AG08396 (cell line): ENCODE measurements at regions not wholly inside any gene's neighbourhood (a gene's known extent, or its start where the extent isn't known, plus 50 kb on each side); places are given as distances from the start of the nearest gene placed in this dataset.
A peak's percentile ranks its signal among the peaks of the same experiment; 100 is the strongest.
"Not testable (repeated sequence)": the region's sequence is repeated elsewhere in the genome, so short reads cannot be mapped to it uniquely, and the experiment has no call there.

Experiments used
- DNase-seq: peaks from one replicate; pipeline ENCODE4 v3.0.0; 2012; ENCODE audit warnings: low spot score, mixed read lengths

DNA sequence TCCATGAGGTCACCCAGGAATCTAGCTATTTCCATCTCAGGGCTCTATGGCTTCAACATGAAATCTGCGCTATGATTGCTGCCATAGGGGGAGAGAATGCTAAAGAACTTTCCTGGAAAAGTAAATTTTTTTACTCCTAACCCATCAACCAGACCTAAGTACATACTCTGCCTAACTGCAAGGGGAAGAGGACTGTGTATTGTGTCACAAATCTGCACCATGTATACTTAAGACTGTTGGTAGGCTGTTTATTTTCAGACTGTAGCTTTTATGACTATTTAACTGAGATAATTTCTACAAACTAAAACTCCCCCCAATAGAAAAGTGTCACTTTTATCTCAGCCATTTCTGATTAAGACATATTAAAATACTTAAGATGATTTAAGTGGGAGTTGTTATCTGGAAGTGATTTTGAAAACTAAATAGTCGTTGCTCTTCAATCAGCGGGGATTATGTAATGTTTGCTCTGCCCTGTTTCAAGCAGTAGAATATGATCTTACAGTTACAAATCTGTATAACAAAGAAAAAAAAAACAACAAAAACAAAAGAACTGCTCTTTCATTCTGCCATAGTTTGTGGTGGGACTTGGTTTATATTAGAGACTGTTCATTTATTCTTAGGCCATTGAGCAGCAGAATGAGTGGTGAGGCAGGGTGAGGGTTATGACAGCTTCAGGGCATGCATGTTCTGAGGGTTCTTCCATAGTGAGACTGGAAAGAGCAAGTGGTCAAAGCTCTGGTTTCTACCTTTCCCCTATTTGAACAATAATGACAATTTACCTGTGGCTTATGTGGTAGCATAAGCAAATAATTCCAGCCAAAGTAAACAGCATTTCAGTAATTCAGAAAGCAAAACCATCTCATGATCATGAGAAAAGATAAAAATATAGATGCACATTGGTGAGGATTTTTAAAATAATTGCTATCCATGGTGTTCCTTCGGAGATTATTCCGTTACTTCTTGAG, 126.3 kb upstream of the CEP162 start:
- DNase-seq, result no peak

DNA sequence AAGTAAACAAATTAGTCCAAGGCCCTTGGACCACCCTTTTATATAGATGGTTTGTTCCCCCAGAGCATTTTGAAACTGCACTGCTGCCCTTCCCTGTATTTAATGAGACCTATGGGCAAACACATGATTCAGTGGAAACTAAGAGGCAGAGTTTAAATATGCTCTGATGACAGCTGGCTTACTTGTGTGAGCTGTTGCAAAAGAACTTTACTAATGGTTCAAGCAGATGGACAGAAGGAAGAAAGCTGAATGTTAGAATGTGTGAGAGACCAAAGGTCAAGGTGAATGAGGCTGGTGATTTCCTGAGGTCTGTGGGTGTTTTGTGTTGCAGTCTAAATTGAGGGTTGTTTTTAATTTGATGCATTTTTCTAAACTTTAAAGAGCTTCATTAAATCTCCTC, 123.0 kb upstream of the CEP162 start:
- DNase-seq, result no peak

DNA sequence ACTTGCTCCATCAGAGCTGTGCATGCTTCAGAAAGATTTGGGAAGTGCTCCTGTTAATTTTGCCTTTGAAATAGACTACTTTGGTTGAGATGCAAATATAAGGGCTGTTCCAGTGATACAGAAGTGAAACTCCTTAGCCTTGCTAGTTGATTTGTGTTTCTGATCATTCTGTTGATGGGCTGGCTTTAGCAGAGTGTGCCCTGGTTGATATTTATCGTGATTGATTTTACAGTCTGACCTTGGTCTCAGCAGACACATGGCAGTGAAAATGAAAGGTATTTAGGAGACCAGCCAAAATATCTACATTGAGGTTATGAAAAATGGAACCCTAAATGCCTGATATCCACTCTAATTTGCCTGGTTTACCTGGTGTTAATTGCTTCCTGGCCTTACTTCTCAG, 122.1 kb upstream of the CEP162 start:
- no peak for DNase-seq

DNA sequence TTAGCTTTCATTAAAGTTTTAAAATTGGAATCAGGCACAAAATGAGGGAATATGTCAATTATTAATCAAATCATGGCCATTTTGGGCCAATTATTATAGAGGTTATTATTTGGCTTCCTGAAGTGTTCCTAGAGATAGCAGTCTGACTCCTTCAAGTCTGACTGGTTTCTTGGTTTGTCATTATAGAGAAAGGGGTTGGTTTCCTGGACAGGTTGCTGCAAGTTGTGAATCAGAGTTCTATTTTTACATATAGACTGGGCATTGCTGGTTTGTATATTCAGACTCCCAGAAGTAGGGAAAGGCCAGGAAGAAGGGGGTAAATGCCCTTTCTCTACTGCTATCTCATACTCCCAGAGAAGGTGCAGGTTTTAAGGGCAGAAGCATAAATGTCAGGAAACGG, 121.4 kb upstream of the CEP162 start:
- DNase-seq, result no peak

DNA sequence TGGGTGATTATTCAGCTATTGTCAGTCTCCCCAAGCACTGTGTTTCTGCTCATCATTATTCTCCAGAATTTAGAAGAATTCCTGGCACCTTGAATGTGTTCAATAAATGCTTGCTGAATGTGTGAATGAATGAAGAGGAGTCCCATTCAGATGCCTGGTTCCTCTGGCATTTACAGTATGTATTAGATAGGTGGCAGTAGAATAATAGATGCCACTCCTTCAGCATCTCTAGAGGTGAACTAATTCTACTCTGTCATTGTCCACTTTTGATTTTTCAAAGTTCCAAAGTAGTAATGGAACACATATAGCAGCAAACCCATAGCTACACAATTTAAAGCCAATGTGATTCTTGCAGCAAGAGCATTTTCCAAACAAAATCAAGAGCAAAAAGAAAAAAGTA, 118.9 kb upstream of the CEP162 start:
- no peak for DNase-seq

DNA sequence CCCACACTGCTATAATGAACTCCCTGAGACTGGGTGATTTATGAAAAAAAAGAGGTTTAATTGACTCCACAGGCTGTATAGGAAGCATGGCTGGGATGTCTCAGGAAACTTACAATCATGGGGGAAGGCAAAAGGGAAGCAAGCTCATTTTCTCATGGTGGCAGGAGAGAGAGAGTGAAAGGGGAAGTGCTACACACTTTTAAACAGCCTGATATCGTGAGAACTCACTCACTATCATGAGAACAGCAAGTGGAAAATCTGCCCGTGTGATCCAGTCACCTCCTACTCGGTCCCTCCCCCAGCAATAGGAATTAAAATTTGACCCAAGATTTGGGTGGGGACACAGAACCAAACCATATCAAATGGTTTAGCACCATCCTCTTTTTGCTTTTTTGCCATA, 116.6 kb upstream of the CEP162 start:
- DNase-seq, result no peak

DNA sequence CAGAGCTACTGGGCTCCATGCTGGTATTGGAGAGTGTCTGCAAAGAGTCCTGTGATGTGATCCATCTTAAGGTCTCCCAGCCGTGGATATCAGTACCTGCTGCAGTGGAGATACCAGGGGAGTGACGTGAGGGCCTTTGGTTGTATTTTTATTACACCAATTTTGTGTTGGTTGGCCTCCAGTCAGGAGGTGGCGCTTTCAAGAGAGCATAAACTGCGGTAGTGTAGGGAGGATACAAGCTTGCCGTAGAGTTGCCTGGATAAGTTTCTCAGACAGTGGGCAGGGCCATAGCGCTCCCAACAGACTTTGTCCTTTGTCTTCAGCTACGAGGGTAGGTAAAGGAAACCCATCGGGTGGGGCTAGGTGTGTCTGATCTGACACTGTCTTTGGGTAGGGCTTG, 113.0 kb upstream of the CEP162 start:
- DNase-seq, result no peak

DNA sequence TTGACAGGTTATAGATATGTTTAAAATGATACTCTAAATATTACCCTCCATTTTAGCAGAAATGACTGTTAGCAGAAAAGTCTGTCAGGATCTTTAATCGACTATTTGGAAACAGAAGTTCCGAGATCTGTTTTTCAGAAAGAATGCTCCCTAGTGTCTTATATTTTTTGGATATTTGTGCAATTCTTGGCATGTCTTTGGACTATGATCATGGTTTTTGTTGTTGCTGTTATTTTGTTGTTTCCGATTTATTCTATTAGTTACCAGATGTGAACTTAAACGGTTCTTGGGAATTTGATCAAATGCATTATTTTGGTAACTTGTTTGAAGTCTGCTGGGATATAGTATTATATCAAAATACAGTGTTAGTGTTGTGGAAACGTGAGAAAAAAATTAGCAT, 106.4 kb upstream of the CEP162 start:
- DNase-seq, result no peak

DNA sequence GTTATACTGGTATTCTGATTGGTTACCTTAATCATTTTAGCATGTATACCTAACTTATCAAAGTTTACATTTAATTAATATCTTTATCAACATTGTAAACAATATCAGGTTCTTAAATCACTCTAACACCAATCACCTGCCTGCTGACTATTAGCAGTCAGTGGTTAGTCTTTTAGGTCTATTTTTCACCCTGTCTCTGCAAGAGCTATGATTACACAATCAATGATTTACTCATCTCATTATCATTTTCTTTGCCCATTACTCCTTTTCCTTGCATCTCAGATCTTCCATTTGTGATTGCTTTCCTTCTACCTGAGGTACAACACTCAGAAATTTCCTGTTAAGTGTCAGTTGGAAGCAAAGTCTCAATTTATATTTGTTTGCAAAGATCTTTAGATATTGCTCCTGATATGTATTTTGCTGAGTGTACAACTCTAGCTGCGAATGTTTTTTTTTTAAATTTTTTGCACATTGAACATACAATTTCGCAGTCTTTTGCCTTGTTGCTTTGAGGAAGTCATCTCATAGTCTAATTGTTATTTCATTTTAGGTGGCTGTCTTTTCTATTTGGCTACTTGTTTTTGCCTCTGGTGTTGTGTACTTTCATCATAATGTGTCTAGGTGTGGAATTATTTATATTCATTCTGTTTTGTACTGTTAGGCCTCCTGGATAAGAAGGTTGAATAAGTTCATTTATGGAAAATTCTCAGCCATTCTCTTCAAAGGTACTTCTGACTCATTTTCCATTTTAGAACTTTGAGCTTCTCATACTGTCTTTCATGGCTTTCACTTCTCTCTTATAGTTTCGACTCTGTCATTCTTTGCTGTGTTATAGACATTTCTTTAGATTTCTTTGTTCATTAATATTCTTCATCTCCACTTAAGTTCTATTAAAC, 104.9 kb upstream of the CEP162 start:
- no peak for DNase-seq

DNA sequence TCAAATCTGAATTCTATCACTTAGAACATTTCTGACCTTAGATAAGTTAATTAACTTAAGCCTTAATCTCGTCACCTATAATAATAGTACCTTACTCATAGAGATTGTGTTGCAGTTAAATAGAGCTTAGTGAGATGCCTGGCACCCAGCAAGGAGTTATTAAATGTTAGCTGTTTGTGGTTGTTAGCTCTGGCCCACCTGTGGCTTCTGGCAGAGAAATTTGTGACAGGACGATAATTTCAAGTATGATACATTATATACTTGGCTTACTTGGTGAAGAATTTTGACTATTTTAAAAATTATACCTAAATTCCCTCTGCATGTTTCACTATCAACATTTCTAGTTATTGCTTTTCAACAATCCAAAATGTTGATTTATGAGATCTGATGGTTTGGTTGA, 102.9 kb upstream of the CEP162 start:
- no peak for DNase-seq

DNA sequence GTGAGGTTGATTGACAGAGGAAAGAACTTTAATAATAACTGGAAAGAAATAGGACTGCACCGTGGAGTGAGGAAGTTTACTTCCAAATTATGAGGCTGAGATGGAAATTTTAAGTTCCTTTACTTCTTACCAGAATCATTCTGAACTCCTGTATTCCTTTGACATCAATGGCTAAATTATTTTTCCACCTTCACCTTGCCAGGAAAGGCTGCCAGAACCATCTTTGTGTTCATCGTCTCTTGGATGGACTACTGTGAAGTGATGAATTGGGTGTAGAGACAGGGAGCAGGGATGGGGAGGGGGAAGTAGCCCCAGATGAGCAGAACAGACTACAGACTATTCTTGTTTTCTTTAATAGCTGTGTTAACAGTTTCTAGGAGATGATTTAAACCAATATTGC, 102.1 kb upstream of the CEP162 start:
- DNase-seq, result no peak

DNA sequence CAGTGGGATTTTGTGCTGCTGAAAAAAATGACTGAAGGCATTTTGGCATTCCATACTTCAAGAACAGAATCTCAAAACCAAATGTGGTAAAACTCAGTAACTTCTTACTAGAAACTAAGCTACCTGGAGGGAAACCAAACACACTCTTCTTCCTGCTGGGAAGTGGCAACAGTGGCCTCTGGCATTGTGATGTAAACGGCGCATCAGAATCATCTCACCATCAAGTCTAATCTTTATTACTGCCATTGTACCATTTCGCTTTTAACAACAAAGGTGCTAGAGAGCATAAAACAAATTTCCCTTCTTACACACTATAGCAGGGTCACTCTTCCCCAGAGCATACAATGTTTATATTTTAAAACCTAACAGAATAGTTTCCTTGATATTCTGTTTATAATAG, 101.6 kb upstream of the CEP162 start:
- no peak for DNase-seq

DNA sequence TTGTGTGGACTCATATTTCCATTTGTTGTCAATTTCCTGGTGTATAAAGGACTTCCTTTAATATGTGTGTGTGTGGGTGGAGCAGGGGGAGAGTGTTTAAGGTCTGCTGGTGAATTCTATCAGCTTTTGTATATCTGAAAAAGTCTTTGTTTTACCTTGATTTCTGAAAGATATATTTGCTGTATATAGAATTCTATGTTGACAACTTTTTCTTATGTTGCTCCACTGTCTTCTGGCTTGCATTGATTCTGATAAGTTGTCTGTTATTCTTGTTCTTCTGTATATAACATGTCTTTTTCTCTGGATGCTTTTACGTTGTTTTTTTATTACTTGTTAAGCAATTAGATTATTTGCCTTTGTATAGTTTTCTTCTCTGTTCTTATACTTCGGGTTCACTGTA, 90.0 kb upstream of the CEP162 start:
- no peak for DNase-seq

DNA sequence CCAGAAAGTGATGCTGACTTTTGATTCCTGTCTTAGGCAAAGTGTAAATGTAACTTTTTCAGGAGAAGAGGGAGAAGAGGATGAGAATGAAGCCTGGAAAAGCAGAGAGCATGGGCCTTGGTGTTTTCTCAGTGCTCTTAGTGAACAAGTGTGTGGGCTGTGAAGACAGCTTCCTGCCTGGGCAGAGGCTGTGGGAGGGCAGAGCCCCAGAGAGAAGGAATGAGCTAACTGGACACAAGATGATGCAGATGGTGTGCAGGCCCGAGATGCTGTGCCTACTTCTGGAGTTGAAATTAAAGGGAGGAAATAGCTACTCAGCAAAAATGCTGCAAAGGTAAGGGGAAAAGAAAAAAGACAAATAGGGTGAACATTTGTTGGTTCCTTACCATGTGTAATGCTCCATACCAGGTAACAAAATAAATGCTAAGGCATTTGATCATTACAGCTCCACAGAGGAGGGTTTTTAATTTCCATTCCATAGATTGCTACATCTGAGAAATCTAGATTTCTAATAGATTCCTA, 87.0 kb upstream of the CEP162 start:
- no peak for DNase-seq

DNA sequence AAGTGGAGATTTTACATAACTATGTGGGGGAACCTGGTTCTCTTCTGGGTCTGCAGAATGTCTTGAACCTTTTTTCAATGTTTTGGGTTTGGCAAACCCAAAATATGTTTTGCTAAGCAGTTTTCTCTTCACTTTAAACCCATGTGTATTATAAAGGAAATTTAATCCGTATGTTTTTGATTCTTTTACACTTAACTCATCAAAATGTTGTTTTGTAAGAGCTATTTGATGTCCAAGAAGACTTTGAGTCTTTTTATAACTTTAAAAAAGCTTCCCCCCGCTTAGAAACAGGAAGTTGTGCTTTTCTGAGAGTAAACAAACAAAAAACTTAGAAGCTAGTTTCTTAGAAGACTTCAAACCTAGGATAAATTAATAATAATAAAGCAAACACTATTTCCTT, 81.9 kb upstream of the CEP162 start:
- DNase-seq, result no peak

DNA sequence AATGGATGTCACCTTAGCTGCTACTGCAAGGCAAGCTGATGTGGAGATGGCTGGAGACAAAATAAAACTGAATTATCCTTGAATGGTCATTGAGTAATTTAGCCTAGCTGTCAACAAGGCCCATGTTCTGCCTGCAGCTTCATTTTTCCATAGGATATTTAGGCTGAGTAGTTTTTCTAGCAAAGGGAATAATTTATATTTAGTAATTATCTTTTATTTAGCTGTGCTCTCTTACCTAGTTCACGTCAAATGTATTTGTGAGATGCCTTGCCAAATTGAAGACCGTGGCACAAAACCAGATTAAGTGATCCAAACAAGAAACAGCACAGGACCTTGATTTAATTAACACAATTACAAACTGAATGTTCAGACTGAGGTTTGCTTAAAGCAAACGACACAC, 77.4 kb upstream of the CEP162 start:
- DNase-seq, result no peak

DNA sequence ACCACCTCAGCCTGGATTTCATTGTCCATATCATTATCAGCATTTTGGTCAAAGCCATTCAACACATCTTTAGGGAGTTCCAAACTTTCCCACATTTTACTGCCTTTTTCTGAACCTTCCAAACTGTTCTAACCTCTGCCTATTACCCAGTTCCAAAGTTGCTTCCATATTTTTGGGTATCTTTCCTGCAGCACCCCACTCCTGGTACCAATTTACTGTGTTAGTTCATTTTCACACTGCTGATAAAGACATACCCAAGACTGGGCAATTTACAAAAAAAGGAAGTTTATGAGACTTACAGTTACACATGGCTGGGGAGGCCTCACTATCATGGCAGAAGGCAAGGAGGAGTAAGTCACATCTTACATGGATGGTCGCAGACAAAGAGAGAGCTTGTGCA, 63.6 kb upstream of the CEP162 start:
- DNase-seq, result not testable (repeated sequence)

DNA sequence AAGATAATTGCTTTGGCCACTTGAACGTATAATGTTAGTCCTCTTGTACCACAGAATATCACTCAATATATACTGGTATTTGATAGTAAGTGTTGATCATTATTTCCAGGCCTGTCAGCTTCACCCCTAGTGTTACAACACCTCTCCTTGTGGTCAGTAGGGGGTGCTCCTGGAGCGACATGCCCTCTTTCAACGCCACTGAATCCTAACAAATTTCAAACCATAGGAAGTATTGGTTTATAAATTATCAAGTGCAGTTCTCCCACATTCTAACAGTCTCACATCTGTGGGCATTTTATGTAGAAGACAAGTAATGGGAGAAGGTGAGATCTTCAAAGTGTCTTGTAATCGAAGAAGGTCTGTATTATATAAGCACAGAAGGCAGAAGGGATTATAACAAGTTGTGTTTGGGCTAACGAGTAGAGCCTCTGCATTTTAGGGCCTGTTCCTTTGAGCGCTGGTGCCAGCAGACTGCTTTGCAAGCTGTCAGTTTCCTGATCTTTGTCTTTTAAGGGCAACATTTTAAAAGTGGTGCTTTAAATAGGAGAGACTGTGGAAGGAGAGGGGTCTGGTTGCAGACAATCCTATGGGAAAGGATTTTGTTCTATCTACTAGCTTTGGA, 57.1 kb upstream of the CEP162 start:
- DNase-seq, result peak; percentile 8

DNA sequence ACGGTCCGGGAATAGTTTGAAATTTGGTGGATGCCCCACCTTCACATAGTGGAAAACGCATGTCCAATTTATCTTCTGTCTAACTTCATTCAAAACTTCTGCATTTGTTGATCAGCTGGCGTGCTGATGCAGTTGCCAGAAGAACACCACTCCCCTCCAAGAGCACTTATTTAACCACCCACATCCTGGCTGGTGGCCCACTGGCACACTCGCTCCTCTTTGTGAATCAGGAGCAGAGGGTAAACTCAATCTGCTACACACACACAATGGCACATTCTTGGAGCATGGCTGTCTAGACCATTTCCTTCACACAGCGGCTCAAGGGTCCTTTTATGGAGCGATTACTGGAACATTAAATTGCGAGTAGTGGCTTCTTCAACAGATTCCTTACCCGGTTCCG, 55.1 kb upstream of the CEP162 start:
- DNase-seq, result no peak

DNA sequence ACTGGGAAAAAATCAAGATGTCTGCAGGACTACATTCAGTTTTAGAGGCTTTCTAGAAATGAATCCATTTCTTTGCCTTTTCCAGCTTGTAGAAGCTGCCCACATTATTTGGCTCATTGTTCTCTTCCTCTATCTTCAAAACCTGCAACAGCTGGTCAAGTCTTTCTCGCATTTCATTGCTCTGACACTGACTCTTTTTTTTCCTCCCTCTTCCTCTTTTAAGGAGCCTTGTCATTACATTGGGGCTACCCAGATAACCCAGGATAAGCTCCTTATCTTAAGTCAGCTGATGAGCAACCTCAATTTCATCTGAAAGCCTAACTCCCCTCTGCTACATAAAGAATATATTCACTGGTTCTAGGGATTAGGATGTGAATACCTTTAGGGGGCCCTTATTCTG, 53.2 kb upstream of the CEP162 start:
- no peak for DNase-seq

DNA sequence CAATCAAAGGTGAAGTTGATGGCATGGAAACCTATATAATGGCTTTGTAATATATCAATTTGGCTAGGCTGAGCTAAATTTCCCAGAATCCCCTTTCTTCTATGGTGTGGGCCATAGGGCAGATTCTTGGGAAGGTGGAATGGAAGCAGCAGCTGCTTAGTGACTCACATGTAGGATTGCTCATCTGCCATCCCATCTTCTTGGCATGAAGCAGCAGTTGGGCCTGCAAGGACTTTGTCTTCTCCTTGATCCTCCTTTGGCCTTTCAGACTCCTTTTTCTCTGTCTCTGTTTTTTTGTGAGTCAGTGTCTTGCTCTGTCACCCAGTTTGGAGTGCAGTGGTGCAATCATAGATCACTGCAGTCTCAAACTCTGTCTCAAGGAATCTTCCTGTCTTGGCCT, 52.6 kb upstream of the CEP162 start:
- no peak for DNase-seq

DNA sequence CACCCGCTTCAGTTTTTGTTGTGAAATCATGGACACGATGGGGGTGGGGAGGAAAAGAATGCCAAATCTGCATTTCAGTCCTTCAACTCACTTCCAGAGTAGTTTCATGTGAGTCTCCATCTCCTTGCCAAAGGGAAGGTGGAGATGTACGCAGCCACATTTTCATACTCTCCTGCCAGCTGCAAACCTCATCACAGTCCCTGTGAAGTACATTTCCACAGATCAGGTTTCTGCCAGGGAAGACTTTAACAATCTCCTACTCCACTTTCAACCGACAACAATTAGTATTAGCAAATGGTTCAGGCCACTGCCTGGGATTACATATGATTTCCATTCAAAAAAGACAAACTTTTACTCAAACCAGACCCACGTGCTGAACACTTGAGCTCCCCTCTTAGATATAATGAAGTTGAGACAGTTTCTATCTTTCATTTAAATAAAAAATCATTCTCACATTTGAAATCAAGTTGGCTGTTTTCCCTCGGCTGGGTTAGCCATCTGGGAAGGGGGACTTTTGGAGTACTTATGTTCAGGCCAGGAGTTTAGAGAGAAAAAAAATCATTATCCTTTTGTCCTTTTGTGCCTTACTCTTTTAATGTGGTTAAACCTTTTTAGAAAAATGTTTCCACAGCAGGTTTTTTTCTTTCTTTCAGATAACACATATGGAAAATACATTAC, 51.0 kb upstream of the CEP162 start:
- DNase-seq, result no peak
